Endodermal cell (in vitro differentiated cells): ENCODE measurements at regions not wholly inside any gene's neighbourhood (a gene's known extent, or its start where the extent isn't known, plus 50 kb on each side); places are given as distances from the start of the nearest gene placed in this dataset.

Experiments
- DNase-seq: peaks from one replicate; pipeline ENCODE4 v3.0.0-alpha.2; 2017
- H3K27ac ChIP-seq: 2 replicates; pipeline ENCODE4 v1.5.1; 2013; ENCODE audit warnings: mild to moderate bottlenecking, low read depth, low read length, moderate library complexity
- H3K27me3 ChIP-seq: 2 replicates; pipeline ENCODE4 v1.6.1; 2013; ENCODE audit warnings: mild to moderate bottlenecking, low read length, moderate library complexity; ENCODE audit not compliant: insufficient read depth, control insufficient read depth, poor library complexity, severe bottlenecking
- H3K36me3 ChIP-seq: 2 replicates; pipeline ENCODE4 v1.7.0; 2013; ENCODE audit warnings: mild to moderate bottlenecking, low read length, moderate library complexity; ENCODE audit not compliant: control insufficient read depth, insufficient read depth
- H3K4me1 ChIP-seq: one replicate; pipeline ENCODE4 v1.7.0; 2013; ENCODE audit warnings: low read length; ENCODE audit not compliant: control insufficient read depth, insufficient read depth
- H3K4me3 ChIP-seq: 2 replicates; pipeline ENCODE4 v1.5.1; 2013; ENCODE audit warnings: mild to moderate bottlenecking, low read length, moderate library complexity
- H3K9ac ChIP-seq: 2 replicates; pipeline ENCODE4 v1.6.1; 2013; ENCODE audit warnings: mild to moderate bottlenecking, low read length, moderate library complexity; ENCODE audit not compliant: poor library complexity, severe bottlenecking; ENCODE audit errors: extremely low read depth
- H3K9me3 ChIP-seq: 2 replicates; pipeline ENCODE4 v1.6.1; 2013; ENCODE audit warnings: mild to moderate bottlenecking, low read length, moderate library complexity; ENCODE audit not compliant: control insufficient read depth
- H3K27ac Mint-ChIP-seq: 2 replicates; pipeline ENCODE4 v1.8.0; 2020; ENCODE audit warnings: mixed read lengths
- H3K27me3 Mint-ChIP-seq: 2 replicates; pipeline ENCODE4 v1.8.0; 2021; ENCODE audit warnings: mild to moderate bottlenecking, mixed read lengths; ENCODE audit not compliant: insufficient read depth
- H3K36me3 Mint-ChIP-seq: 2 replicates; pipeline ENCODE4 v1.8.0; 2020; ENCODE audit warnings: low read depth, mixed read lengths
- H3K4me1 Mint-ChIP-seq: 2 replicates; pipeline ENCODE4 v1.8.0; 2020; ENCODE audit warnings: mixed read lengths
- H3K4me3 Mint-ChIP-seq: 2 replicates; pipeline ENCODE4 v1.8.0; 2020; ENCODE audit warnings: mild to moderate bottlenecking, moderate library complexity, mixed read lengths
- H3K9me3 Mint-ChIP-seq: 2 replicates; pipeline ENCODE4 v1.8.0; 2020; ENCODE audit warnings: mild to moderate bottlenecking, mixed read lengths
- WGBS, 2 experiments: methylation state at CpG; one replicate each; pipeline versions ENCODE4 v1.1.5 to v1.1.7; 2013; ENCODE audit warnings: missing lambda C conversion rate in 2 of 2, mixed read lengths in 1 of 2; ENCODE audit not compliant: insufficient coverage in 1 of 2, insufficient read length in 1 of 2; 5-methylcytosine and 5-hydroxymethylcytosine counted together
- TF ChIP-seq, protein P1 (sequence below): fragments of 200-600 bp; sonication (generic); conservative IDR thresholded peaks from 2 replicates; pipeline ENCODE4 v1.5.0; 2021; ENCODE audit warnings: antibody characterized with exemption, mild to moderate bottlenecking

DNA sequence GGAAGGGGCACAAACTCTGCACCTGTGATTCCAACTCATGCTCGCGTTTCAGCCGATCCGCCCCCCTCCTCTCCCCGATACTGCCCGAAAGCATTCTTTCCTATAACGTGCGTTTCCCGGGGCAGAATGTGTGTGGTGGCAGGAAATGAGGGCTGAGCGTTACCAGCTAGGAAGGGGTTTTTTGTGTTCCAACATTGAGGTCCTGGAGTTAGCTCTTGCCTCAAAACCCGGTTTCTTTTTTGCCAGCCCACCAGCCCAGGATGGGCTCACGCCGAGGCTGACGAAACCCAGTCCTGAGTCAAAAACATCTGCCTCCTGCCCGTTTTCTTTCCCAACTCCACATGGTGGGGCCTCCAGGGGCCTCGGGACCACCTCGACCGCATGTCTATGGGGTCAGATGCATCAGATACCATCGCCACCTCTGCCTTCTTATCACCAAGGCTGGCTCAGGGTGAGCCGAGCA is 113.7 kb upstream of the COPS8 start:
- H3K9me3 Mint-ChIP-seq = no peaks in the 10 kb centered on the region
- TF ChIP-seq, protein P1, sequence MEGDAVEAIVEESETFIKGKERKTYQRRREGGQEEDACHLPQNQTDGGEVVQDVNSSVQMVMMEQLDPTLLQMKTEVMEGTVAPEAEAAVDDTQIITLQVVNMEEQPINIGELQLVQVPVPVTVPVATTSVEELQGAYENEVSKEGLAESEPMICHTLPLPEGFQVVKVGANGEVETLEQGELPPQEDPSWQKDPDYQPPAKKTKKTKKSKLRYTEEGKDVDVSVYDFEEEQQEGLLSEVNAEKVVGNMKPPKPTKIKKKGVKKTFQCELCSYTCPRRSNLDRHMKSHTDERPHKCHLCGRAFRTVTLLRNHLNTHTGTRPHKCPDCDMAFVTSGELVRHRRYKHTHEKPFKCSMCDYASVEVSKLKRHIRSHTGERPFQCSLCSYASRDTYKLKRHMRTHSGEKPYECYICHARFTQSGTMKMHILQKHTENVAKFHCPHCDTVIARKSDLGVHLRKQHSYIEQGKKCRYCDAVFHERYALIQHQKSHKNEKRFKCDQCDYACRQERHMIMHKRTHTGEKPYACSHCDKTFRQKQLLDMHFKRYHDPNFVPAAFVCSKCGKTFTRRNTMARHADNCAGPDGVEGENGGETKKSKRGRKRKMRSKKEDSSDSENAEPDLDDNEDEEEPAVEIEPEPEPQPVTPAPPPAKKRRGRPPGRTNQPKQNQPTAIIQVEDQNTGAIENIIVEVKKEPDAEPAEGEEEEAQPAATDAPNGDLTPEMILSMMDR = no peak
- H3K27me3 Mint-ChIP-seq = peaks cover 11% of the 10 kb centered on the region
- peak; percentile 37 for DNase-seq
- Histone ChIP-seq H3K27me3 (no peaks in the 10 kb centered on the region), H3K4me3 (no peak overlapping the region), H3K9ac (no peak overlapping the region), H3K36me3 (no peaks in the 10 kb centered on the region), H3K4me1 (peaks cover 10% of the 10 kb centered on the region), H3K27ac (no peak overlapping the region), H3K9me3 (no peaks in the 10 kb centered on the region)
- no peak overlapping the region for H3K4me3 Mint-ChIP-seq
- peaks cover 23% of the 10 kb centered on the region for H3K4me1 Mint-ChIP-seq
- WGBS, 2 experiments = 93% methylated on average over 10 to 20 of the region's 20 CpGs
- no peak overlapping the region for H3K27ac Mint-ChIP-seq
- H3K36me3 Mint-ChIP-seq = no peaks in the 10 kb centered on the region

DNA sequence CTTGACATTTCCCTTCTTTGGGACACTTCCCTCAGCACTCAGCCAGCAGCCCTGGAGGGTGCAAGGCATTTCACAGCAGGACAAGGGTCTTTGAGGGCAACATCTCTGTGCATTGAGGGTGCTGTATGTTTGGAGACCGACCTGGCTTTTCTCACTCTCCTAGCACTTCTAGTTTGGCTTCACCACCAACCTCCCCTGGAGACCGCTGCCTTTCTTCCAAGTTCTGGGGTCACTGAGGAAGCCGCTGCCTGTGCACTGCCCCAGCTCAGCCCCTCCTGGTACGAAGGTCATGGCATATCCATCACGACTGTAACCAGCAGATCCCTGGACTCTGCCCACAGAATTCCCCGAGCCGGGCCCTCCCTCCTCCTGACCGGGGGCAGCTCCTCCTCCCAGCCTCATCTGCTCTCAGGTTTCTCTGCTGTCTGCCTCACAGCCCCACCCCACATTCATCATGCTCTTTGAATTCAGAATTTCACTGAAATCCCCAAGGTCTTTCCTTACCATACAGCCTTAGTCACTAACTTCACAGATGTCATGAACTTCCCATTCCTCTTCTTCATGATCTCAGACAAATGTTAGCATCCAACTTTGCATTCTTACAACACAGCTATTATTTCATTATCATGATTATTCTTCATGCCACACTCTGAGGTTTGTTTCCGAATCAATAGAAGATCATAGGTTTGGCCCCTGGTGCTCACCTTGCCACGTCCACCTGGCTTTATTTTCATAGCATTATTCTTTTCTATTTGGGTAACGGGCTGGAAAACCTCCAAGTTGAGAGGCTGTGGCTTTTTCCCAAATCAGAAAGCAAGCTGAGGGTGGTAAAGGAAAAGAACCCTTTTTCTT is 113.0 kb upstream of the COPS8 start:
- Mint-ChIP-seq H3K4me1 (peaks cover 23% of the 10 kb centered on the region), H3K36me3 (no peaks in the 10 kb centered on the region), H3K27me3 (peaks cover 15% of the 10 kb centered on the region), H3K4me3 (no peak overlapping the region), H3K9me3 (no peaks in the 10 kb centered on the region), H3K27ac (no peak overlapping the region)
- no peaks in the 10 kb centered on the region for H3K27me3 ChIP-seq
- H3K9ac ChIP-seq = no peak overlapping the region
- no peaks in the 10 kb centered on the region for H3K9me3 ChIP-seq
- WGBS, 2 experiments = 72 to 73% methylated on average over 8 to 11 of the region's 11 CpGs
- peak; percentile 79 for DNase-seq
- H3K4me1 ChIP-seq = peaks cover 10% of the 10 kb centered on the region
- TF ChIP-seq, protein P1 = no peak
- H3K4me3 ChIP-seq = no peak overlapping the region
- H3K27ac ChIP-seq = no peak overlapping the region
- H3K36me3 ChIP-seq = no peaks in the 10 kb centered on the region

GRCh38 chr2:236973343-236973980 is 112.2 kb upstream of the COPS8 start:
- no peak overlapping the region for H3K4me3 ChIP-seq
- no peaks in the 10 kb centered on the region for H3K36me3 ChIP-seq
- H3K9ac ChIP-seq = no peak overlapping the region
- TF ChIP-seq, protein P1 = no peak
- peaks cover 20% of the 10 kb centered on the region for H3K4me1 Mint-ChIP-seq
- peak; percentile 18 for DNase-seq
- no peak overlapping the region for H3K27ac ChIP-seq
- no peaks in the 10 kb centered on the region for H3K9me3 ChIP-seq
- WGBS, 2 experiments = 90% methylated on average over 5 to 7 of the region's 7 CpGs
- no peak overlapping the region for H3K27ac Mint-ChIP-seq
- peaks cover 10% of the 10 kb centered on the region for H3K4me1 ChIP-seq
- peaks cover 12% of the 10 kb centered on the region for H3K27me3 Mint-ChIP-seq
- no peak overlapping the region for H3K4me3 Mint-ChIP-seq
- no peaks in the 10 kb centered on the region for H3K9me3 Mint-ChIP-seq
- H3K27me3 ChIP-seq = no peaks in the 10 kb centered on the region
- no peaks in the 10 kb centered on the region for H3K36me3 Mint-ChIP-seq
